ENCODE measurements at regions not wholly inside any gene's neighbourhood (a gene's known extent, or its start where the extent isn't known, plus 50 kb on each side); places are given as distances from the start of the nearest gene placed in this dataset.

DNA sequence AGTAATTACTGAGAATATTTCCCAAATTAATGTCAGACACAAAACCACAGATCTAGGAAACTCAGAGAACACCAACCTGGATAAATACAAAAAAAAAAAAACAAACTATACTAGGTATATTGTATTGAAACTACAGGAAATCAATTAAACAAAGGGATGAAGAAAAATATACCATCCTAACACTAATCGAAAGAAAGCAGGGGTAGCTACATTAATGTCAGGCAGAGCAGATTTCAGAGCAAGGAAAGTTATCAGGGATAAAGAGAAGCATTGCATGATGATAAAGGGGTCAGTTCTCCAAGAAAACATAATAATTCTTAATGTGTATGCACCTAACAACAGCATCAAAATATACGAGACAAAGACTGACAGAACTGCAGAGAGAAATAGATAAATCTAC is 89.9 kb downstream of the TOMM20 start:
- no peaks in the 10 kb centered on the region for H3K27me3 Mint-ChIP-seq (ENCODE audit: low read depth)
- Histone ChIP-seq H3T11ph (ENCODE audit: low read length) (no peak overlapping the region), H3K23ac (ENCODE audit: insufficient read length, low read depth, low read length) (no peak overlapping the region), H3K4me1 (ENCODE audit: insufficient read depth, low read length) (no peaks in the 10 kb centered on the region), H2BK15ac (ENCODE audit: low read depth, low read length) (no peak overlapping the region), H4K8ac (replicated peaks; ENCODE audit: insufficient read length, low read depth, low read length) (no peak overlapping the region), H3K27ac (ENCODE audit: insufficient read length, low read depth, low read length) (no peak overlapping the region), H2BK20ac (ENCODE audit: low read depth, low read length, poor library complexity, severe bottlenecking) (no peak overlapping the region), H3K14ac (ENCODE audit: insufficient read depth, low read length) (no peak overlapping the region), H2BK12ac (ENCODE audit: insufficient read length, low read depth, low read length) (no peak overlapping the region), H3K56ac (ENCODE audit: insufficient read length, low read depth, low read length) (no peak overlapping the region), H4K91ac (ENCODE audit: insufficient read length, low read depth, low read length) (no peak overlapping the region), H3K4me2 (ENCODE audit: insufficient read depth, insufficient read length, low read length) (no peak overlapping the region), H2AK5ac (ENCODE audit: insufficient read length, low read length) (no peak overlapping the region), H3K79me1 (ENCODE audit: insufficient read depth, low read depth, low read length, poor library complexity, severe bottlenecking) (no peaks in the 10 kb centered on the region), H3K27me3 (ENCODE audit: insufficient read depth, low read length) (no peaks in the 10 kb centered on the region), H3K18ac (ENCODE audit: insufficient read length, low read depth, low read length) (no peak overlapping the region), H2AFZ (ENCODE audit: low read length) (no peak overlapping the region), H3K23me2 (ENCODE audit: insufficient read length, low read depth, low read length, poor library complexity, severe bottlenecking) (no peaks in the 10 kb centered on the region), H2BK5ac (ENCODE audit: insufficient read length, low read length) (no peak overlapping the region), H4K5ac (ENCODE audit: insufficient read length, low read depth, low read length) (no peak overlapping the region), H2BK120ac (ENCODE audit: low read depth, low read length, poor library complexity, severe bottlenecking) (no peak overlapping the region), H3K4ac (ENCODE audit: low read depth, low read length) (no peak overlapping the region), H3K79me2 (ENCODE audit: insufficient read depth, low read length) (no peaks in the 10 kb centered on the region), H3K9me3 (ENCODE audit: control insufficient read depth, low read depth, low read length) (no peaks in the 10 kb centered on the region), H3K9ac (ENCODE audit: extremely low read depth, insufficient read length, low read length) (no peak overlapping the region), H4K20me1 (ENCODE audit: control insufficient read depth, insufficient read depth, insufficient read length) (no peaks in the 10 kb centered on the region)
- H3K36me3 Mint-ChIP-seq (ENCODE audit: insufficient read depth in 1 of 3, low read depth in 3 of 3): peaks cover 0 to 22% (median 2%) of the 10 kb centered on the region in 3 experiments; a peak in 3 of 7 replicates
- WGBS (ENCODE audit: extremely low coverage, insufficient read length, low lambda C conversion rate): no CpG with 5 or more reads among the region's 2 CpGs
- TF ChIP-seq, protein P1, sequence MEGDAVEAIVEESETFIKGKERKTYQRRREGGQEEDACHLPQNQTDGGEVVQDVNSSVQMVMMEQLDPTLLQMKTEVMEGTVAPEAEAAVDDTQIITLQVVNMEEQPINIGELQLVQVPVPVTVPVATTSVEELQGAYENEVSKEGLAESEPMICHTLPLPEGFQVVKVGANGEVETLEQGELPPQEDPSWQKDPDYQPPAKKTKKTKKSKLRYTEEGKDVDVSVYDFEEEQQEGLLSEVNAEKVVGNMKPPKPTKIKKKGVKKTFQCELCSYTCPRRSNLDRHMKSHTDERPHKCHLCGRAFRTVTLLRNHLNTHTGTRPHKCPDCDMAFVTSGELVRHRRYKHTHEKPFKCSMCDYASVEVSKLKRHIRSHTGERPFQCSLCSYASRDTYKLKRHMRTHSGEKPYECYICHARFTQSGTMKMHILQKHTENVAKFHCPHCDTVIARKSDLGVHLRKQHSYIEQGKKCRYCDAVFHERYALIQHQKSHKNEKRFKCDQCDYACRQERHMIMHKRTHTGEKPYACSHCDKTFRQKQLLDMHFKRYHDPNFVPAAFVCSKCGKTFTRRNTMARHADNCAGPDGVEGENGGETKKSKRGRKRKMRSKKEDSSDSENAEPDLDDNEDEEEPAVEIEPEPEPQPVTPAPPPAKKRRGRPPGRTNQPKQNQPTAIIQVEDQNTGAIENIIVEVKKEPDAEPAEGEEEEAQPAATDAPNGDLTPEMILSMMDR (conservative IDR thresholded peaks at IDR 0.05): no peak
- peaks cover 12 to 16% of the 10 kb centered on the region in 2 experiments for H3K9me3 Mint-ChIP-seq
- no peak for DNase-seq
- H3K4me3 Mint-ChIP-seq: no peak overlapping the region
- no peak overlapping the region for H3K27ac Mint-ChIP-seq
- no peaks in the 10 kb centered on the region for H3K4me1 Mint-ChIP-seq

Measured in H9 (cell line).